ENCODE measurements at regions not wholly inside any gene's neighbourhood (a gene's known extent, or its start where the extent isn't known, plus 50 kb on each side); places are given as distances from the start of the nearest gene placed in this dataset.

- Histone ChIP-seq H3K4me1 (ENCODE audit: control insufficient read depth, low read length) (no peaks in the 10 kb centered on the region), H3K4me2 (ENCODE audit: low read length) (no peak overlapping the region), H3K4me3 (ENCODE audit: low read length) (no peak overlapping the region), H3K9me2 (replicated peaks; ENCODE audit: control insufficient read depth, low read length) (no peaks in the 10 kb centered on the region), H3K36me3 (ENCODE audit: control insufficient read depth, low read length) (no peaks in the 10 kb centered on the region), H3K9me3 (ENCODE audit: control insufficient read depth, insufficient read depth, low read length) (no peaks in the 10 kb centered on the region), H3K27ac (ENCODE audit: low read depth, low read length) (no peak overlapping the region), H3F3A (ENCODE audit: control insufficient read depth, insufficient read depth) (no peaks in the 10 kb centered on the region), H3K27me3 (ENCODE audit: control insufficient read depth, low read length) (no peaks in the 10 kb centered on the region), H3K79me2 (ENCODE audit: control insufficient read depth, low read length) (no peaks in the 10 kb centered on the region), H4K20me1 (ENCODE audit: control insufficient read depth, insufficient read depth, low read depth, low read length) (no peaks in the 10 kb centered on the region)
- TF ChIP-seq EZH2phosphoT487 (IDR thresholded peaks at IDR 0.05; ENCODE audit: borderline replicate concordance, low read length) (no peak), CTCF (IDR thresholded peaks at IDR 0.05; ENCODE audit: low read depth, low read length, poor library complexity, severe bottlenecking) (no peak)
These were observed 889.5 kb downstream of the JRKL start for GRCh38 chr11:97279341-97279740.

- TF ChIP-seq EZH2phosphoT487 (IDR thresholded peaks at IDR 0.05; ENCODE audit: borderline replicate concordance, low read length) (no peak), CTCF (IDR thresholded peaks at IDR 0.05; ENCODE audit: low read depth, low read length, poor library complexity, severe bottlenecking) (no peak)
- Histone ChIP-seq H3K4me3 (ENCODE audit: low read length) (no peak overlapping the region), H3K9me2 (replicated peaks; ENCODE audit: control insufficient read depth, low read length) (no peaks in the 10 kb centered on the region), H4K20me1 (ENCODE audit: control insufficient read depth, insufficient read depth, low read depth, low read length) (no peaks in the 10 kb centered on the region), H3K4me2 (ENCODE audit: low read length) (no peak overlapping the region), H3K27me3 (ENCODE audit: control insufficient read depth, low read length) (no peaks in the 10 kb centered on the region), H3K36me3 (ENCODE audit: control insufficient read depth, low read length) (no peaks in the 10 kb centered on the region), H3K4me1 (ENCODE audit: control insufficient read depth, low read length) (no peaks in the 10 kb centered on the region), H3F3A (ENCODE audit: control insufficient read depth, insufficient read depth) (no peaks in the 10 kb centered on the region), H3K27ac (ENCODE audit: low read depth, low read length) (no peak overlapping the region), H3K79me2 (ENCODE audit: control insufficient read depth, low read length) (no peaks in the 10 kb centered on the region), H3K9me3 (ENCODE audit: control insufficient read depth, insufficient read depth, low read length) (no peaks in the 10 kb centered on the region)
These were observed 890.5 kb downstream of the JRKL start for GRCh38 chr11:97280347-97280746.

DNA sequence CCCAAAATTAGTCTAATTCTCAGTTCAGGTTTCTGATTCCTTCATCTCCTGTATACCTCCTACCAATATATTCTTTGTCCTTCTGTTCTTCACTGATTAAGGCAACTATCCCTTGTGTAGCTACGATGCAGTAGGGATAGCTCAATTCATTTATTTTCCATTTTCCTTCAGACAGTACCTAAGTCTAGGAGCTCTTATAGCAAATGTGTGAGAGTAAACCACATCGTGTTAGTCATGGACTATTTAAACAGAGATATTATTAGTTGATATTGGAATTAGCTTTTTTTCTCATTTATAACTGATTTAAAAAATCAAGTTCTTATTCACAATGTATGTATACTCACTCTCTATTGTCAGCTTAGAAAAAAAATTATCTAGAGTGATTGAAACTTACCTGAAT, 900.0 kb downstream of the JRKL start:
- no peaks in the 10 kb centered on the region for H4K20me1 ChIP-seq (ENCODE audit: control insufficient read depth, insufficient read depth, low read depth, low read length)
- H3K9me3 ChIP-seq (ENCODE audit: control insufficient read depth, insufficient read depth, low read length), result no peaks in the 10 kb centered on the region
- H3F3A ChIP-seq (ENCODE audit: control insufficient read depth, insufficient read depth), result no peaks in the 10 kb centered on the region
- no peaks in the 10 kb centered on the region for H3K9me2 ChIP-seq (replicated peaks; ENCODE audit: control insufficient read depth, low read length)
- TF ChIP-seq EZH2phosphoT487 (IDR thresholded peaks at IDR 0.05; ENCODE audit: borderline replicate concordance, low read length) (no peak), CTCF (IDR thresholded peaks at IDR 0.05; ENCODE audit: low read depth, low read length, poor library complexity, severe bottlenecking) (no peak)
- H3K27ac ChIP-seq (ENCODE audit: low read depth, low read length), result no peak overlapping the region
- no peaks in the 10 kb centered on the region for H3K4me1 ChIP-seq (ENCODE audit: control insufficient read depth, low read length)
- H3K79me2 ChIP-seq (ENCODE audit: control insufficient read depth, low read length), result no peaks in the 10 kb centered on the region
- H3K4me3 ChIP-seq (ENCODE audit: low read length), result no peak overlapping the region
- no peak overlapping the region for H3K4me2 ChIP-seq (ENCODE audit: low read length)
- H3K27me3 ChIP-seq (ENCODE audit: control insufficient read depth, low read length), result no peaks in the 10 kb centered on the region
- H3K36me3 ChIP-seq (ENCODE audit: control insufficient read depth, low read length), result no peaks in the 10 kb centered on the region
